ENCODE measurements at regions not wholly inside any gene's neighbourhood (a gene's known extent, or its start where the extent isn't known, plus 50 kb on each side); places are given as distances from the start of the nearest gene placed in this dataset.

- TF ChIP-seq CTCF (IDR thresholded peaks at IDR 0.05; ENCODE audit: poor library complexity) (no peak), EZH2 (IDR thresholded peaks at IDR 0.05; ENCODE audit: borderline replicate concordance) (no peak), EZH2phosphoT487 (IDR thresholded peaks at IDR 0.05; ENCODE audit: low read depth, severe bottlenecking, unreplicated experiment) (no peak)
Observed at GRCh38 chrX:122047261-122047660, 999.9 kb downstream of the GLUD2 start.

Measured in hepatocyte (in vitro differentiated cells).